CD14-positive monocyte (primary cell): ENCODE measurements at regions not wholly inside any gene's neighbourhood (a gene's known extent, or its start where the extent isn't known, plus 50 kb on each side); places are given as distances from the start of the nearest gene placed in this dataset.

Source experiments
- DNase-seq, 3 donors: peaks; one replicate each; pipeline ENCODE4 v3.0.0-alpha.2; 2011 to 2022
- H2AFZ ChIP-seq: 2 replicates; pipeline ENCODE4 v1.6.0; 2012; ENCODE audit warnings: mild to moderate bottlenecking, low read depth, low read length, inconsistent platforms; ENCODE audit not compliant: insufficient read depth, poor library complexity, severe bottlenecking
- H3K27ac ChIP-seq, 2 donors: 1 replicate in 1 of 2; 2 replicates in 1 of 2; pipeline ENCODE4 v1.5.1; 2012 to 2013; ENCODE audit warnings: low read length in 2 of 2, control low read depth in 1 of 2, inconsistent platforms in 1 of 2, low read depth in 1 of 2, mild to moderate bottlenecking in 1 of 2
- H3K27me3 ChIP-seq, 2 donors: one replicate each; pipeline versions ENCODE4 v1.6.0 to v1.6.1; 2011 to 2013; ENCODE audit warnings: low read length in 2 of 2; ENCODE audit not compliant: control insufficient read depth in 2 of 2, insufficient read depth in 2 of 2
- H3K36me3 ChIP-seq, 2 donors: replicated peaks in 1 of 2; 1 replicate in 1 of 2; 2 replicates in 1 of 2; pipeline versions ENCODE4 v1.5.1 to v1.6.1; 2012 to 2013; ENCODE audit warnings: low read length in 2 of 2, control low read depth in 1 of 2, inconsistent platforms in 1 of 2, mild to moderate bottlenecking in 1 of 2; ENCODE audit not compliant: insufficient read depth in 2 of 2, control insufficient read depth in 1 of 2
- H3K4me1 ChIP-seq, 2 donors: 1 replicate in 1 of 2; 2 replicates in 1 of 2; pipeline versions ENCODE4 v1.5.1 to v1.6.1; 2012 to 2013; ENCODE audit warnings: low read length in 2 of 2, control low read depth in 1 of 2, inconsistent platforms in 1 of 2, mild to moderate bottlenecking in 1 of 2, moderate library complexity in 1 of 2; ENCODE audit not compliant: insufficient read depth in 2 of 2, control insufficient read depth in 1 of 2
- H3K4me2 ChIP-seq: replicated peaks from 2 replicates; pipeline ENCODE3; 2012; ENCODE audit warnings: low read length, moderate library complexity, mild to moderate bottlenecking; ENCODE audit not compliant: poor library complexity, severe bottlenecking; ENCODE audit errors: extremely low read depth
- H3K4me3 ChIP-seq, 3 experiments: fragments of 200-600 bp in 1 of 3; sonication (generic) in 1 of 3; replicated peaks in 1 of 3; 1 replicate in 2 of 3; 2 replicates in 1 of 3; pipeline ENCODE4 v1.5.1; 2011 to 2013; ENCODE audit warnings: low read length in 3 of 3, mild to moderate bottlenecking in 3 of 3, control low read depth in 2 of 3, low read depth in 2 of 3, inconsistent platforms in 1 of 3, moderate library complexity in 1 of 3
- H3K79me2 ChIP-seq: 2 replicates; pipeline ENCODE4 v1.6.0; 2012; ENCODE audit warnings: mild to moderate bottlenecking, control low read depth, inconsistent platforms, low read length, moderate library complexity; ENCODE audit not compliant: insufficient read depth
- H3K9ac ChIP-seq: 2 replicates; pipeline ENCODE4 v1.6.0; 2017; ENCODE audit warnings: low read length, mild to moderate bottlenecking; ENCODE audit not compliant: insufficient read depth, poor library complexity, severe bottlenecking
- H3K9me3 ChIP-seq, 2 donors: replicated peaks in 1 of 2; 1 replicate in 1 of 2; 2 replicates in 1 of 2; pipeline versions ENCODE4 v1.5.1 to v1.6.1; 2012 to 2013; ENCODE audit warnings: low read length in 2 of 2, control low read depth in 1 of 2; ENCODE audit not compliant: control insufficient read depth in 1 of 2, insufficient read depth in 1 of 2
- H4K20me1 ChIP-seq: 2 replicates; pipeline ENCODE4 v1.6.0; 2012; ENCODE audit warnings: mild to moderate bottlenecking, low read length, control low read depth, moderate library complexity; ENCODE audit not compliant: insufficient read depth
- H3K27ac Mint-ChIP-seq, 7 donors: one replicate each; pipeline ENCODE4 v1.8.0; 2020; ENCODE audit warnings: mild to moderate bottlenecking in 7 of 7, mixed read lengths in 7 of 7, moderate library complexity in 6 of 7, inconsistent platforms in 2 of 7
- H3K27me3 Mint-ChIP-seq, 3 donors: one replicate each; pipeline ENCODE4 v1.8.0; 2021 to 2022; ENCODE audit warnings: low read depth in 3 of 3, mild to moderate bottlenecking in 3 of 3, mixed read lengths in 3 of 3, moderate library complexity in 3 of 3, inconsistent platforms in 1 of 3
- H3K36me3 Mint-ChIP-seq, 2 donors: one replicate each; pipeline ENCODE4 v1.8.0; 2020; ENCODE audit warnings: mixed read lengths in 2 of 2, inconsistent platforms in 1 of 2, mild to moderate bottlenecking in 1 of 2
- H3K4me1 Mint-ChIP-seq: one replicate; pipeline ENCODE4 v1.8.0; 2020; ENCODE audit warnings: mild to moderate bottlenecking, mixed read lengths
- H3K4me3 Mint-ChIP-seq, 2 donors: one replicate each; pipeline ENCODE4 v1.8.0; 2020; ENCODE audit warnings: mild to moderate bottlenecking in 2 of 2, mixed read lengths in 2 of 2, moderate library complexity in 1 of 2
- H3K9me3 Mint-ChIP-seq, 7 donors: one replicate each; pipeline ENCODE4 v1.8.0; 2020 to 2022; ENCODE audit warnings: mixed read lengths in 7 of 7, mild to moderate bottlenecking in 6 of 7, moderate library complexity in 6 of 7, inconsistent platforms in 2 of 7
- CTCF ChIP-seq: fragments of 200-600 bp; IDR thresholded peaks from one replicate; pipeline ENCODE4 v1.8.0; 2022; ENCODE audit warnings: antibody characterized with exemption, mild to moderate bottlenecking
- WGBS: methylation state at CpG from one replicate; pipeline ENCODE4 v1.1.5; 2013; ENCODE audit warnings: missing lambda C conversion rate; ENCODE audit not compliant: insufficient coverage; 5-methylcytosine and 5-hydroxymethylcytosine counted together
- intact Hi-C, 2 donors: fragments of 100-400 bp; cut with micrococcal nuclease; formaldehyde crosslinking; loops; one replicate each; pipeline versions ENCODE4 v1.15.0 to v1.15.1; 2023

GRCh38 chr3:116912116-116912515 lies 202.5 kb downstream of the TUSC7 start:
- H3K27me3 ChIP-seq = no peaks in the 10 kb centered on the region
- H3K79me2 ChIP-seq = no peaks in the 10 kb centered on the region
- H3K4me3 ChIP-seq = no peak overlapping the region
- Mint-ChIP-seq H3K4me1 (no peaks in the 10 kb centered on the region), H3K9me3 (peaks cover 0 to 6% (median 0%) of the 10 kb centered on the region in 7 donors), H3K27ac (no peak overlapping the region), H3K36me3 (no peaks in the 10 kb centered on the region), H3K27me3 (no peaks in the 10 kb centered on the region), H3K4me3 (no peak overlapping the region)
- H4K20me1 ChIP-seq = no peaks in the 10 kb centered on the region
- no CpG with 5 or more reads among the region's 1 CpG for WGBS
- H3K36me3 ChIP-seq = no peaks in the 10 kb centered on the region
- no peak for TF ChIP-seq CTCF
- H3K27ac ChIP-seq = no peak overlapping the region
- H3K9me3 ChIP-seq = peaks cover 0 to 3% of the 10 kb centered on the region in 2 donors
- no peak overlapping the region for H3K9ac ChIP-seq
- DNase-seq = no peak
- no peak overlapping the region for H2AFZ ChIP-seq
- intact Hi-C loops = no loop called here
- H3K4me2 ChIP-seq = no peak overlapping the region
- H3K4me1 ChIP-seq = no peaks in the 10 kb centered on the region

DNA sequence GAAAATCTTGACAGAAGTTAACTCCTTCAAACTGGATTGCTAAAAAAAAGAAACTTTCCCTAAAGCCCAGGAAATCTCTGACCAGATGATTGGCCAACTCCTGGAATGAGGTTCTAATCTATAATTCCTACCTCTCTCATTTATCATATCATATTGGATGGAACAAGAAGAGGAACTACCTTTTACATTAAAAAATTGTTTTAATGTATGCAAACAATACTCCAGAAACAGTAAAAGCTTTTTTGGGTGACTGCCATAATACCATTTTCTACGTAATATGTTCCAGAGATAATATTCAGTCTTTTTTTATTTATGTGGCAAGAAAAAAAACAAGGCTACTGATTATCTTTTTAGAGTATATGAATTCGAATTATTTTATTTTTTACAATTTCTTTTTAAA lies 204.4 kb downstream of the TUSC7 start:
- Mint-ChIP-seq H3K4me3 (no peak overlapping the region), H3K9me3 (peaks cover 0 to 6% (median 0%) of the 10 kb centered on the region in 7 donors), H3K27me3 (no peaks in the 10 kb centered on the region), H3K4me1 (no peaks in the 10 kb centered on the region), H3K27ac (no peak overlapping the region), H3K36me3 (no peaks in the 10 kb centered on the region)
- Histone ChIP-seq H3K4me1 (no peaks in the 10 kb centered on the region), H3K79me2 (no peaks in the 10 kb centered on the region), H3K4me2 (no peak overlapping the region), H3K36me3 (no peaks in the 10 kb centered on the region), H3K9ac (no peak overlapping the region), H3K27me3 (no peaks in the 10 kb centered on the region), H3K27ac (no peak overlapping the region), H4K20me1 (no peaks in the 10 kb centered on the region), H3K9me3 (no peaks in the 10 kb centered on the region), H3K4me3 (no peak overlapping the region), H2AFZ (no peak overlapping the region)
- no peak for DNase-seq
- intact Hi-C loops = no loop called here
- TF ChIP-seq CTCF = no peak
- no CpG with 5 or more reads among the region's 2 CpGs for WGBS
